ENCODE measurements at regions not wholly inside any gene's neighbourhood (a gene's known extent, or its start where the extent isn't known, plus 50 kb on each side); places are given as distances from the start of the nearest gene placed in this dataset.

DNA sequence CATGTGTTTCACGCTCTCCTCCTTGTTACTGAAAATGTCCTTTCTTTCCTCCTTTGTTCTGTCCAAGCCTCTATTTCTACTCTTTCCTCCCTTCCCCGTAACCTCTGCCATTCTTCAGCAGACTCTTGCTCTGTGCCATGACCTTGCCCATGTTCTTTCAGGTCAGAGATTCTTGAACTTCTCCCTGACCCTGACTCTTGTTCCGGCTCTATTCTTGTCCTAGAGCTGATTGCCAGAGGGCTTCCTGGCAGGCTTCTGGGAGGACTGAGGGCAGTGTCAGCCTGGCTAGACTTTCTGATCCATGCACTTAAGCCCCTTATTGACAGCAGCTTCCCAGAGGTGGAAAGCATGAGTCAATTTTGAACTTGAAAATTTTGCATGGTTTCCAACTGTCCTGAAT lies 174.2 kb downstream of the TMEM161B start (continued):
- no peak for TF ChIP-seq ARNT (IDR thresholded peaks at IDR 0.05)
- no peak for TF ChIP-seq HOXB6 (CRISPR knock-in tag; IDR thresholded peaks at IDR 0.05; ENCODE audit: borderline replicate concordance)
- TF ChIP-seq, protein P1, sequence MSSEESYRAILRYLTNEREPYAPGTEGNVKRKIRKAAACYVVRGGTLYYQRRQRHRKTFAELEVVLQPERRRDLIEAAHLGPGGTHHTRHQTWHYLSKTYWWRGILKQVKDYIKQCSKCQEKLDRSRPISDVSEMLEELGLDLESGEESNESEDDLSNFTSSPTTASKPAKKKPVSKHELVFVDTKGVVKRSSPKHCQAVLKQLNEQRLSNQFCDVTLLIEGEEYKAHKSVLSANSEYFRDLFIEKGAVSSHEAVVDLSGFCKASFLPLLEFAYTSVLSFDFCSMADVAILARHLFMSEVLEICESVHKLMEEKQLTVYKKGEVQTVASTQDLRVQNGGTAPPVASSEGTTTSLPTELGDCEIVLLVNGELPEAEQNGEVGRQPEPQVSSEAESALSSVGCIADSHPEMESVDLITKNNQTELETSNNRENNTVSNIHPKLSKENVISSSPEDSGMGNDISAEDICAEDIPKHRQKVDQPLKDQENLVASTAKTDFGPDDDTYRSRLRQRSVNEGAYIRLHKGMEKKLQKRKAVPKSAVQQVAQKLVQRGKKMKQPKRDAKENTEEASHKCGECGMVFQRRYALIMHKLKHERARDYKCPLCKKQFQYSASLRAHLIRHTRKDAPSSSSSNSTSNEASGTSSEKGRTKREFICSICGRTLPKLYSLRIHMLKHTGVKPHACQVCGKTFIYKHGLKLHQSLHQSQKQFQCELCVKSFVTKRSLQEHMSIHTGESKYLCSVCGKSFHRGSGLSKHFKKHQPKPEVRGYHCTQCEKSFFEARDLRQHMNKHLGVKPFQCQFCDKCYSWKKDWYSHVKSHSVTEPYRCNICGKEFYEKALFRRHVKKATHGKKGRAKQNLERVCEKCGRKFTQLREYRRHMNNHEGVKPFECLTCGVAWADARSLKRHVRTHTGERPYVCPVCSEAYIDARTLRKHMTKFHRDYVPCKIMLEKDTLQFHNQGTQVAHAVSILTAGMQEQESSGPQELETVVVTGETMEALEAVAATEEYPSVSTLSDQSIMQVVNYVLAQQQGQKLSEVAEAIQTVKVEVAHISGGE (CRISPR knock-in tag; IDR thresholded peaks at IDR 0.05), result no peak
- TF ChIP-seq PML (IDR thresholded peaks at IDR 0.05; ENCODE audit: low read length), result no peak
- no peak for TF ChIP-seq NR2C2 (CRISPR knock-in tag; IDR thresholded peaks at IDR 0.05)
- no peak for TF ChIP-seq NR2C2 (tag; IDR thresholded peaks at IDR 0.05)

DNA sequence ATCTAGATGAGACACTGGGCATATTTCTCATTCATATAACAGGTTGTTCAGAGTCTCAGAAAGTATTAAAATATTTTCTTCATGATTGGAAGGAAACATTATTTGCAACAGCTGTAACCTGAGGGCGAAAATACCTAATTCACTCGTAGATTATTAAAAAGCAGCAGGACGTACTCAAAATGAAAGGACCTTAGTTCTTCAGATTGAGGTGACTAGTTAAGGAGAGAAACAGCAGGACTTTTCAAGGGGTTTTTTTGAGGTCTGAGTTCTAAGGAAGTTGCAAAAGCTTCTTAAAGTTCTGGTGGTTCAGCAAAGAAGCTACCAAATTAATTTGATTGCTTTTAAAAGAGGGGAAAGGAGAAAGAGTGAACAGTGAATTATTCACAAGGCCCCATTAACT lies 174.9 kb downstream of the TMEM161B start:
- BruUV-seq (replicated peaks), result no TSS peak
- no peak for DNase-seq (ENCODE audit: extremely low read depth in 1 of 4, low spot score in 3 of 4)
- no peak for TF ChIP-seq MECOM (CRISPR knock-in tag; IDR thresholded peaks at IDR 0.05)
- TF ChIP-seq, protein P2, sequence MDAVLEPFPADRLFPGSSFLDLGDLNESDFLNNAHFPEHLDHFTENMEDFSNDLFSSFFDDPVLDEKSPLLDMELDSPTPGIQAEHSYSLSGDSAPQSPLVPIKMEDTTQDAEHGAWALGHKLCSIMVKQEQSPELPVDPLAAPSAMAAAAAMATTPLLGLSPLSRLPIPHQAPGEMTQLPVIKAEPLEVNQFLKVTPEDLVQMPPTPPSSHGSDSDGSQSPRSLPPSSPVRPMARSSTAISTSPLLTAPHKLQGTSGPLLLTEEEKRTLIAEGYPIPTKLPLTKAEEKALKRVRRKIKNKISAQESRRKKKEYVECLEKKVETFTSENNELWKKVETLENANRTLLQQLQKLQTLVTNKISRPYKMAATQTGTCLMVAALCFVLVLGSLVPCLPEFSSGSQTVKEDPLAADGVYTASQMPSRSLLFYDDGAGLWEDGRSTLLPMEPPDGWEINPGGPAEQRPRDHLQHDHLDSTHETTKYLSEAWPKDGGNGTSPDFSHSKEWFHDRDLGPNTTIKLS (IDR thresholded peaks at IDR 0.05; ENCODE audit: borderline replicate concordance, low read depth), result no peak
- no peak for TF ChIP-seq POLR3G (IDR thresholded peaks at IDR 0.05; ENCODE audit: extremely low read depth, insufficient read length, insufficient replicate concordance)
- no peak for TF ChIP-seq RAD51 (IDR thresholded peaks at IDR 0.05; ENCODE audit: borderline replicate concordance, low read depth)
- no peak for TF ChIP-seq ESRRB (CRISPR knock-in tag; IDR thresholded peaks at IDR 0.05; ENCODE audit: borderline replicate concordance)
- no peak for TF ChIP-seq ARID2 (IDR thresholded peaks at IDR 0.05)
- TF ChIP-seq, protein P3, sequence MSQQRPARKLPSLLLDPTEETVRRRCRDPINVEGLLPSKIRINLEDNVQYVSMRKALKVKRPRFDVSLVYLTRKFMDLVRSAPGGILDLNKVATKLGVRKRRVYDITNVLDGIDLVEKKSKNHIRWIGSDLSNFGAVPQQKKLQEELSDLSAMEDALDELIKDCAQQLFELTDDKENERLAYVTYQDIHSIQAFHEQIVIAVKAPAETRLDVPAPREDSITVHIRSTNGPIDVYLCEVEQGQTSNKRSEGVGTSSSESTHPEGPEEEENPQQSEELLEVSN (IDR thresholded peaks at IDR 0.05; ENCODE audit: borderline replicate concordance in 1 of 2, extremely low read depth in 1 of 2, insufficient read depth in 1 of 2, insufficient read length in 1 of 2, low read depth in 1 of 2, low read length in 1 of 2, poor library complexity in 1 of 2, severe bottlenecking in 1 of 2), result no peak
- TF ChIP-seq EP300 (IDR thresholded peaks at IDR 0.05; ENCODE audit: low read length), result no peak
- no peak for TF ChIP-seq NFIC (IDR thresholded peaks at IDR 0.05)

More for the DNA sequence above, 174.9 kb downstream of the TMEM161B start:
- ChIA-PET POLR2A (no interaction called here), CTCF (ENCODE audit: low intra/inter-chr PET ratio) (no interaction called here)
- no peaks in the 10 kb centered on the region for H4K20me1 ChIP-seq (replicated peaks; ENCODE audit: control insufficient read depth, insufficient read depth, low read length)
- WGBS (ENCODE audit: insufficient coverage, low coverage, missing lambda C conversion rate), result 0% methylated on average over 3 of the region's 3 CpGs
- no peak overlapping the region for H2AFZ ChIP-seq (ENCODE audit: low read depth, low read length)
- FAIRE-seq (no peak), ATAC-seq (no peak)
- H3K79me2 ChIP-seq (ENCODE audit: control insufficient read depth, insufficient read depth, low read length), result no peaks in the 10 kb centered on the region
- H3K9me1 ChIP-seq (ENCODE audit: control insufficient read depth, insufficient read depth, low read length), result no peaks in the 10 kb centered on the region
- H3K4me2 ChIP-seq (ENCODE audit: insufficient read depth, low read length), result no peak overlapping the region
- in situ Hi-C loops (cut with MboI) (no loop called here), intact Hi-C loops (cut with micrococcal nuclease) (no loop called here)
- no peaks in the 10 kb centered on the region for H3K9me3 ChIP-seq (replicated peaks; ENCODE audit: control insufficient read depth, insufficient read depth, low read depth, low read length)
- no peaks in the 10 kb centered on the region for H3K27me3 ChIP-seq (ENCODE audit: control insufficient read depth in 2 of 2, insufficient read depth in 2 of 2, low read length in 2 of 2)
- H3K4me1 ChIP-seq (replicated peaks in 1 of 2; ENCODE audit: control insufficient read depth in 2 of 2, insufficient read depth in 2 of 2, low read length in 2 of 2), result no peaks in the 10 kb centered on the region
- H3K27ac ChIP-seq (ENCODE audit: extremely low read depth, low read depth, low read length), result no peak overlapping the region
- H3K36me3 ChIP-seq (ENCODE audit: control insufficient read depth, insufficient read depth, low read length), result no peaks in the 10 kb centered on the region
- H3K4me3 ChIP-seq, result no peak overlapping the region
- H3K9ac ChIP-seq (ENCODE audit: insufficient read depth in 1 of 2, low read depth in 2 of 2, low read length in 2 of 2), result no peak overlapping the region

Measured in K562 (cell line).